B cell (primary cell): ENCODE measurements at regions not wholly inside any gene's neighbourhood (a gene's known extent, or its start where the extent isn't known, plus 50 kb on each side); places are given as distances from the start of the nearest gene placed in this dataset.

Experiments
- EZH2 ChIP-seq: IDR thresholded peaks from 2 replicates; pipeline ENCODE4 v1.6.1; 2012; ENCODE audit warnings: borderline replicate concordance, low read depth, mild to moderate bottlenecking, moderate library complexity, low read length; ENCODE audit not compliant: insufficient read depth, poor library complexity, severe bottlenecking
- TF ChIP-seq, protein P1 (sequence below): fragments of 200-600 bp; IDR thresholded peaks from one replicate; pipeline ENCODE4 v1.8.0; 2022; ENCODE audit warnings: antibody characterized with exemption, mild to moderate bottlenecking

GRCh38 chr18:27856820-27857219, 320.1 kb downstream of the CDH2 start:
- TF ChIP-seq, protein P1, sequence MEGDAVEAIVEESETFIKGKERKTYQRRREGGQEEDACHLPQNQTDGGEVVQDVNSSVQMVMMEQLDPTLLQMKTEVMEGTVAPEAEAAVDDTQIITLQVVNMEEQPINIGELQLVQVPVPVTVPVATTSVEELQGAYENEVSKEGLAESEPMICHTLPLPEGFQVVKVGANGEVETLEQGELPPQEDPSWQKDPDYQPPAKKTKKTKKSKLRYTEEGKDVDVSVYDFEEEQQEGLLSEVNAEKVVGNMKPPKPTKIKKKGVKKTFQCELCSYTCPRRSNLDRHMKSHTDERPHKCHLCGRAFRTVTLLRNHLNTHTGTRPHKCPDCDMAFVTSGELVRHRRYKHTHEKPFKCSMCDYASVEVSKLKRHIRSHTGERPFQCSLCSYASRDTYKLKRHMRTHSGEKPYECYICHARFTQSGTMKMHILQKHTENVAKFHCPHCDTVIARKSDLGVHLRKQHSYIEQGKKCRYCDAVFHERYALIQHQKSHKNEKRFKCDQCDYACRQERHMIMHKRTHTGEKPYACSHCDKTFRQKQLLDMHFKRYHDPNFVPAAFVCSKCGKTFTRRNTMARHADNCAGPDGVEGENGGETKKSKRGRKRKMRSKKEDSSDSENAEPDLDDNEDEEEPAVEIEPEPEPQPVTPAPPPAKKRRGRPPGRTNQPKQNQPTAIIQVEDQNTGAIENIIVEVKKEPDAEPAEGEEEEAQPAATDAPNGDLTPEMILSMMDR = no peak
- no peak for TF ChIP-seq EZH2
